GM11168 (cell line): ENCODE measurements at regions not wholly inside any gene's neighbourhood (a gene's known extent, or its start where the extent isn't known, plus 50 kb on each side); places are given as distances from the start of the nearest gene placed in this dataset.

Source experiments
- in situ Hi-C: fragments of 300-500 bp; cut with MboI; formaldehyde crosslinking; loops from one replicate; pipeline ENCODE4 v1.12.0; 2022; ENCODE audit warnings: low sequenced_read_pairs; ENCODE audit not compliant: unreplicated experiment

- in situ Hi-C loops = no loop called here
Observed at GRCh38 chr11:127199306-127199801, 198.8 kb upstream of the KIRREL3 start.

DNA sequence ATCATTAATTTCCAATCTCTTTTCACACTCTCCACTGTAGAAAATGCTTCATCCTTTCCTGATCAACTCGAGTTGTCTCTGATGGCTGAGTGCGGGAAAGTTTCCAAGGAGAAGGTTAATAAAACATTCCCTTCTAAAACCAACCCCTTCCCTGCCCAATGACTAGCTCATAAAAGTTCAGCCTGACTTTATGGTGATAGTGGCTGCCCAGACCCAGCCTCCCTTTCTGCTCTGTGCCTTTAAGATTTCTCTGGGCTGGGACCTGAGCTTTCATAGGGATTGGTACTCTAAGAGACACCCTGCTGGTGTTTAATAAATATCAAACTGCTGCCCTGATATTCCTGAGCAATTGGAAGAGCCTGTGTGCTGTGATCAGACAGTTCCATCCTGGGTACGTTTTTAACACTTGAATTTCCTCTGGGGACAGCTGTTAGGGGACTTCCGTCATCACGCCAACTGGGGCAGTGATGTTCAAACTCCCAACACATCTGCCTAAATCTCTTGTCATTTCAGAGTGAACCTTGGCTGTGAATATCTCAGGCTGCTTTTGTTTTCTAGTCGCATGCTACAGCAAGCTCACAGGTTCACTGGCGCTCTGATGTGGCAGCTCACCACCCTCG, 195.0 kb upstream of the KIRREL3 start:
- in situ Hi-C loops = no loop called here

DNA sequence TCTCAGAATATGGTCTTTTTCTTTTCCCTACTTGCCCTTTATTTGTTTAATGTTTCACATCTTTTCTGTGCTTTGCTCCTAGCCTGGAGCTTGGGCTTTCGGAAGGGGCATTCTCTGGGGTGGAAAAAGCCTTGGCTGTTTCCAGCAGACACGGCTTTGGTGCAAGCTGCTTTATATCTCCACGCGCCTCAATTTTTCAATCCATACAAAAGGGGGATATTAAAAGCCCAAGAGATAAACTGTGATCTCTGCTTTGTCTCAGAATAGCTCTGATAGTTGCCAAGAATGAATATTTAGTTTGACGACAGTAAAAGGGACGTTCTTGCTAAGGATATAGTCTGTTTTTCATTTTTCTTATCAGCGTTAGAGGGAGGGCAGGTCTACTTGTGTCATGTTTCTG, 194.0 kb upstream of the KIRREL3 start:
- in situ Hi-C loops = no loop called here

- in situ Hi-C loops = no loop called here
Observed at GRCh38 chr11:127193950-127194349, 193.4 kb upstream of the KIRREL3 start.

DNA sequence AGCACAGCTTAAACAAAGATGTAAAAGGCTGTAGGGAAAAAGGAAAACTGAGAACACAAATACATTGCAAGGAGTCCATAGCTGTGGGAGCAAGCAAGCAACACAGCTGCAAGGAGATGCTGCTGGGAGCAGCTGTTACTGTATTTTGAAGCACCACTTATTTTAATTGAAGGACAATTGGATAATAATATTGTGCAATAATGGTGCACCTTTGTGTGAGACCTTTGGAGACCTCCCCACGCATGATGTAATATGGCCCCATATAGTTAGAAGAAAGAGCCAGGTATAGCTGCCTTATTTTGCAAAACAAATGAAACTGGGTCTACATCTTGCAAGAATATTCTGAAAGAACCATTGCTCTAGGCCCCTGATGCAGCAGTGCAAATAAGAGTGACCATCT, 191.1 kb upstream of the KIRREL3 start:
- in situ Hi-C loops = no loop called here

DNA sequence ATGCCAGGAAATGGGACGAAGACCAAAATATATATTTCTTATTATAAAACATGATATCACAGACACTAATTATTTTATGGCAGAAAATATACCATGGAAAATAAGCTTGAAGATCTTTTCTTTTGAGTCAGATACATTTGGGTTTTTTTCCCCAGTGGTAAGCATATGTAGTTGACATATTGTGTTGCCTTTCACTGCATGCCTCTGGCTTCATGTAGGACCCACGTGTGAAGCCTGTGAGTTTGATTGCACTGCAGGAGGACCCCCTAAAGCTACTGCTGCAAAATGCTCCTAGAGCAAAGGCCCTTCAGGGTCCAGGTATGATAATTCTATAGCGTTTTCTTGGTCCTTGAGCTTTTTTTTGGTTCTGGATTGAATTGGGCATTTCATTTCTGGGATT, 190.7 kb upstream of the KIRREL3 start:
- in situ Hi-C loops = no loop called here

- in situ Hi-C loops = no loop called here
Observed at GRCh38 chr11:127182586-127183203, 182.1 kb upstream of the KIRREL3 start.

GRCh38 chr11:127157225-127157624, 156.7 kb upstream of the KIRREL3 start:
- in situ Hi-C loops = no loop called here

GRCh38 chr11:127149410-127149809, 148.8 kb upstream of the KIRREL3 start:
- in situ Hi-C loops = no loop called here

- in situ Hi-C loops = no loop called here
Observed at GRCh38 chr11:127143251-127143650, 142.7 kb upstream of the KIRREL3 start.

GRCh38 chr11:127138613-127139012, 138.0 kb upstream of the KIRREL3 start:
- in situ Hi-C loops = no loop called here

- in situ Hi-C loops = no loop called here
Observed at GRCh38 chr11:127137771-127138280, 137.3 kb upstream of the KIRREL3 start.

GRCh38 chr11:127136438-127136837, 135.9 kb upstream of the KIRREL3 start:
- in situ Hi-C loops = no loop called here

DNA sequence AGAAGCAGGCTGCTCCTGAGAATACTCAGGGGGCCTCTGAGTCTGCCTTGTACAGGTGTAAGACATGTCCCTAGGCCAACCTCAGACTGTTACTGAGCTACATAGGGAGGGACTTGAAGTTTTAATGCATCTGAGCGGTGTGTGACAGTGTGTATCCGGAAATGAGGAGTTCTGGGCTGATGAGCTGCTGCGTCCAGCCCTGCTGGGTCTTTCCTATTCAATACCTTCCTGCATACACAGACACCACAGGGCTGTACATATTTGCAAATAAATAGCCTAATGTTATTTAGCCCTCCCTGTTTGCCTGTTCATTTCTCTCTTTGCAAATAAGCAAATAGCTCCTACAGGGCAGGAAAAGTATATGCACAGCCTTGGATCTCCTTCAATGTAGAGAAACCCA, 134.7 kb upstream of the KIRREL3 start:
- in situ Hi-C loops = no loop called here

GRCh38 chr11:127133061-127133460, 132.5 kb upstream of the KIRREL3 start:
- in situ Hi-C loops = no loop called here

DNA sequence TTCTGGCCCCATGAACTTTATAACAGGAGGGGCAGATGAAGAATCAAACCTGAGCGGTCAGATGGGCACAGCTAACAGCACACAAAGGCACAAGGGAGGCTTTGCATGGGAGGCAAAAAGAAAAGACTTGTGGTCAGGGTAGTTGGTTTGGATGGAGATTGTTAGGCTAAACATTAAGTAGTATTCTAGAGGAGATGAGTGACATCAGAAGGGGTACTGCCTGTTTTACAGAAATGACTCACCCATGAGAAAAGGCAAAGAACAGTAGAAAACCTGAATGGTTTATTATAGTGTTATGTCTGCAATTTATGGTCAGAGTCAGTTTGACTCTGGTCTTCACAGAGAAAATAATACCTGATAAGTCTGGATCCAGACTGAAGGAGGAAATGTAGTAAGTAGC, 129.8 kb upstream of the KIRREL3 start:
- in situ Hi-C loops = no loop called here

DNA sequence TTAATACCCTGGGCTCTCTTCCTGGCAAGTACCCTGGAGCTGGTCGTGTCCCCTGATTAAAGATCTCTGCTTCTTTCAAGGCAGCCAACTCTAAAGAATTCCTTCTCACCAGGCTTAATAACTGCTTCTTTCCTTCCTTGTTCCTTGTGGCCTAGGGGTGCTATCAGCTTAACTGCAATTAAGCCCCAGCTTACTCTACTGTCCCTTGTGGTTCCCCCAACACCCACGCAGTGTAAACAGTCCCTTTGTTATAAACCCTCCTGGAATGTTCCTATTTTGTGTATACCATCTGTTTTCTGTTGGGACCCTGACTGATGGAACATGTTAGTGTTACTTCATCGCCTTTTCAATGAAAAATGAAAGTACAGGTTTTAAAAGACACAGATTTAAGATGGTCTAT, 126.4 kb upstream of the KIRREL3 start:
- in situ Hi-C loops = no loop called here

- in situ Hi-C loops = no loop called here
Observed at GRCh38 chr11:127119356-127119755, 118.8 kb upstream of the KIRREL3 start.

- in situ Hi-C loops = no loop called here
Observed at GRCh38 chr11:127118811-127119210, 118.2 kb upstream of the KIRREL3 start.

- in situ Hi-C loops = no loop called here
Observed at GRCh38 chr11:127117231-127117739, 116.7 kb upstream of the KIRREL3 start.

DNA sequence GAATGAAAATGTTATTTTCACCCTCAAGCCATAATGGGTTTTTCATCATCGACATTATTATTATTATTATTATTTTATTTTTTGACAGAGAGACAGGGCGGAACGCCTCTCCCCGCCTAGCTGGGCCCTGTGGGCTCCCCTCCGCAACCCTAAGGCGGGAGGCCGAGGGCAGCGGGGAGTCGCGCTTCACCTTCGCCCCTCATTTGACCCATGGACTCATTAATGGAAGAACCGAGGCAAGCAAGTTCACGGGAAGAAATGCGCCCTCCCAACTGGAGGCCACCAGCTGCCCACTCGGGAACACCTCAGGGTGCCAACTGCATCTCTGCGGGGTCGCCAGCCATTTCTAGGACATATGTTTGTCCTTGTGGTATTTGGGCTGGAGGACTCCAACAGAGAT, 115.3 kb upstream of the KIRREL3 start:
- in situ Hi-C loops = no loop called here

GRCh38 chr11:127114035-127114434, 113.5 kb upstream of the KIRREL3 start:
- in situ Hi-C loops = no loop called here
